ENCODE measurements at regions not wholly inside any gene's neighbourhood (a gene's known extent, or its start where the extent isn't known, plus 50 kb on each side); places are given as distances from the start of the nearest gene placed in this dataset.

DNA sequence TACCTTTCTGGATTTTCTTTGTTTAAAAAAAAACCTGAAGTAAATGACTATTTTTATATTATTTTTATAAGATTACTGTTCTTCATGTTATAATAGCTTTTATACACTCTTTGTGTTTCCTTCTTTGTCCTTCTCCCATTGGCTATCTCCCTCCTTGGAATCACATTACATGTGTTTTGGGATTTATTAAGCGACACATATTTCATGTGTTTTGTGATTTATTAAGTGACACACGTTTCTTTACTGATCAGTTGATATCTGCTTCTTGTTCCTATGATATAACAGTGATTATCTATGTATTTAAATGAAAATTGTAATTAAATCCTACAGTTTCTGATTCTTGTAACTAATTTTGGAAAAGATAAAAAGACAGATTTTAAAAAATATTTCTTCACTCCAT is 817.3 kb upstream of the AGA start:
- TF ChIP-seq CTCF (IDR thresholded peaks at IDR 0.05) (no peak), POLR2A (IDR thresholded peaks at IDR 0.05) (no peak)
